Esophagus mucosa (tissue), 1 donor: ENCODE measurements at regions not wholly inside any gene's neighbourhood (a gene's known extent, or its start where the extent isn't known, plus 50 kb on each side); places are given as distances from the start of the nearest gene placed in this dataset.
"Not testable (repeated sequence)": the region's sequence is repeated elsewhere in the genome, so short reads cannot be mapped to it uniquely, and the experiment has no call there.

Experiments used
- ATAC-seq: fragments of 200-7000 bp; cut with Tn5 transposase; one replicate; pipeline ENCODE4 v1.9.1; 2020
- donor health status: DM: yes; HTN: yes; CAD: no.

- no peak for ATAC-seq
These were observed 557.9 kb downstream of the UQCRFS1 start for GRCh38 chr19:28655054-28655453.

DNA sequence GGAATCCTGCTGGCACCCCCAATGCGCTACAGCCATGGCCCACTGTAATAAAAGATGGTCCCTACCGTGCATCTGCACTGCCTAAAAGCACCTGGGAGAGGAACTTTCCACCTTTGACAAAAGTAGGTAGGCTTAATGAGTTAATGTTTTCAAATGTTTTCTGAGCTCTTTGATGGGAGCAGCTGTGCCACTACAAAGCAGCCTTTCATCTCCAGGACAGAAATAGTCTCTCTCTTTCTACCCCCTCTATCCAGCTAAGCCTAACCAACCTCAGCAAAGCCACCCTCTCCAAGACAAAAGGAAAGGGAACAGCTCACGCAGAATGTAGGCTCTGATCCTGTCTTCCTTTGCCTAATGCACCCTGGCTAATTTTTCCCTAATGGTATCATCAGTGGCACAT, 560.2 kb downstream of the UQCRFS1 start:
- ATAC-seq, result no peak

DNA sequence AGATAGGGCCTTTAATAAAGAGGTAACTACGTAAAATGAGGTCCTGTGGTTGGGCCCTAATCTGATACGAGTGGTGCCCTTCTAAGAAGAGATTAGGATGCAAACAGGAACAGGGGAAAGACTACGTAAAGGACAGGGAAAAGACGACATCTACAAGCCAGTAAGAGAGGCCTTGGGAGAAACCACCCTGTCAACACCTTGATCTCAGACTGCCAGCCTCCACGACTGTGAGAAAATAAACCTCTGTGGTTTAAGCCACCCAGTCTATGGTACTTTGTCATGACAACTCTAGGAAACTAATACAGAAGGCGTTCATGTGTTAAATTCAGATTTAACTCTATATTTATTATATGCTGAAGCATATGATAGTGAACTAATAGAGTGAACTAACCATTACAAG, 566.3 kb downstream of the UQCRFS1 start:
- no peak for ATAC-seq

- no peak for ATAC-seq
These were observed 568.7 kb downstream of the UQCRFS1 start for GRCh38 chr19:28644169-28644775.

- ATAC-seq, result no peak
These were observed 569.9 kb downstream of the UQCRFS1 start for GRCh38 chr19:28642787-28643683.

- ATAC-seq, result no peak
These were observed 571.6 kb downstream of the UQCRFS1 start for GRCh38 chr19:28641395-28641794.

DNA sequence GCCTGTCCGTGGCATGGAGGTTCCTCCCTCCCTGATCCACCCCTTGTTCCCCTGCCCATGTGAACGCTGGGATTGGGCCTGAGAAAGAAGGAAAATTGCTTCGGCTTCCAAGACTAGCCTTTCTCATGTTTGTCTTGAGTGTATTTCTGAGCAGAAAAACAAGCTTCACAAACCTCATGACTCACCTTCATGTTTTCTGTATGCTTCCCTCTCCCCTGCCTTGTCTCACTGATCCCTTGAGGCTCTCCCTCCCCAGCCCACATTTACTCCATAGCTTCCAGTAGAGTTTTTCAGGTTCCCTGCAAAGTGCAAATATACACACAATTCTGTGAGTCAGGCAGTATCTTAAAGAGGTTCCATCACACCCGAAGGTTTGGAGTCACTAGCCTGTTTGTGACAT, 572.4 kb downstream of the UQCRFS1 start:
- ATAC-seq, result no peak

GRCh38 chr19:28638445-28638844, 574.5 kb downstream of the UQCRFS1 start:
- ATAC-seq, result no peak

DNA sequence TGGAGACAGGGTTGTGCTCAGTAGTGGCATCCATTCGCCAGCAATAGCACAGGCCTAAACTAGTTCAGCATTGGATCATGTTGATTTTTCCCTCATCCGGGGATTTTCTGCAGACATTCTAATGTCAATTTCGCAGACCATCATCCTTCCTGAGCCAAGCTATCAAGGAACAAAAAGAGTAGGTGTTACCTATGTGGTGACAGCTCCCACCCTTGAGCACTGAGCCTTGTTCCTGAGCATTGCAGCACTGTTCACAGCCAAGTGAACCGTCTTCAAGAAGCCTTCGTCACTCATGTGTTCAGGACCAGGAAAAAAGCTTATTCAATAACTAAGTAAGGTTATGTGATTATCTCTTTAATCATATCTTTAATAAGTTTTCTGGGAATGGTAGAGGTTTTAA, 576.2 kb downstream of the UQCRFS1 start:
- no peak for ATAC-seq

- ATAC-seq, result no peak
These were observed 576.8 kb downstream of the UQCRFS1 start for GRCh38 chr19:28636016-28636629.

DNA sequence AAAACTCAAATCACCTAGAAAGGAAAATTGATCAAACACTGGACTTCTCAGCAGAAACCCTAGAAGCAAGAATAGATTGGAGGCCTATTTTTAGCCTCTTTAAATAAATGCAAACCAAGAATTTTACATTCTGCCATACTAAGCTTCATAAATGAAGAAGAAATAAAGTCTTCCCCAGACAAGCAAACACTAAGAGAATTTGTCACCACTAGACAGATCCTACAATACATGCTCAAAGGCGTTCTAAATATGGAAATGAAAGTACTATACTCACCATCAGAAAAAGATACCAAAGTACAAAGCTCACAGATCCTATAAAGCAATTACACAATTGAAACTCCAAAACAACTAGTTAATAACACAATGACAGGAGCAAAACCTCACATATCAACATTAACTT, 578.1 kb downstream of the UQCRFS1 start:
- ATAC-seq, result no peak

DNA sequence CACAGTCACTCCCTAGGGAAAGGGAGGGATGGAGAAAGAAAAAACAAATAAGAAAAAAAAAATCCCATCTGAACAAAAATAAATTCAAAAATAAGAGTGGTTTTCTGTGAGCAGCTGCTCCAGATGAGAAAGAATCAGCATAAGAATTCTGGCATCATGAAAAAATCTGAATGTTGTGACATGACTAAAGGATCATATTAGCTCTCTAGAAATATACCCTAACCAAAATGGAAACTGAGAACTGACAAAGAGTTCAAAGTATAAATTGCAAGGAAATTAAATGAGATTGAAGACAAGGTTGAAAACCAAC, 579.0 kb downstream of the UQCRFS1 start:
- ATAC-seq, result no peak

DNA sequence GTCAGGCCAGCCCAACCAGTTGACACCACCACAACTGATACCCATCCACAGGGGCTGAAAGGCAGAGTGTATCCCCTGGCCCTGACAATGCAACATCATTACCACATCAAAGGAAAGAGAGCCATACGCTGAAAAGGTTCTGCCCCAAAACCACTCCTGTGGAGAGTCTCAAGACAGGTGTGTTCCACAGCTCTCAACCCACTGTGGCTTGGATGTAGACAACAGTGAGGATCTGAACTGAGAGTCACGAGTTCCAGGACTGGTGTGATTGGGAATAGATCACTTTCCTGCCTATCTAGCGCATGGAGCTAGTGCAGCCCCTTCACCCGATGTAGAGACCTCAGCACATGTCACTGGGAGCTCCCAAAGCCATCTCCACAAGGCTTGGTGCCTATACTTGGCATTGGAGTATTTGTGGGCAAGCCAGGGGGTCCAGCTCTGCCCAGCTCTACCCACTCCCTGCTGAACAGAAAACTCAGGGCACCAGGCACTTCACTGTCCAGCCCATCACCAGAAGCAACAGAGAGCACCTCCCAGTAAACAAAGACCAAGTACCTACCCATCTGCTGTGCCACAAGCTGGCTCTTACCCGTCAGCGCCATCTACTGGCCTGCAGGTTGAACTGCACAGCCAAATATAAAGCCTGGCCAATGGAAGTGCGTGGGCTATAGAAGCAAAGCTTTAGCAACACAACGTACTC, 579.5 kb downstream of the UQCRFS1 start:
- no peak for ATAC-seq

GRCh38 chr19:28632371-28633080, 580.4 kb downstream of the UQCRFS1 start:
- ATAC-seq, result no peak

DNA sequence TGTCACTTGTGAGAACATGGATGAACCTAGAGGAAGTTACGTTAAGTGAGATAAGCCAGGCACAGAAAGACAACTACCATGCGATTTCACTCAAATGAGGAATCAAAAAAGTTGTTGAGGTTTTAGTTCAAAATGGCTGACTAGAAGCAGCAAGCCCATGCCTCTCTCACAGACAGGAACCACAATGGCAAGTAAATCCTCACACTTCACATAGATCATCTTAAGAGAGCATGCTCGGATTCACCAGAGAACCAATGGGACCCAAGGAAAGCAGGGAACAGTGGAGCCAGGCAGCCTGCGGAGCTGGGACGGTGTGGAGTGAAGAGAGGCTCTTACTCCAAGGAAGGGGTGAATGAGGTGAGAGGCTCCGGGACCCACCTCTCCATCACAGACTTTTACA, 581.0 kb downstream of the UQCRFS1 start:
- ATAC-seq, result no peak

DNA sequence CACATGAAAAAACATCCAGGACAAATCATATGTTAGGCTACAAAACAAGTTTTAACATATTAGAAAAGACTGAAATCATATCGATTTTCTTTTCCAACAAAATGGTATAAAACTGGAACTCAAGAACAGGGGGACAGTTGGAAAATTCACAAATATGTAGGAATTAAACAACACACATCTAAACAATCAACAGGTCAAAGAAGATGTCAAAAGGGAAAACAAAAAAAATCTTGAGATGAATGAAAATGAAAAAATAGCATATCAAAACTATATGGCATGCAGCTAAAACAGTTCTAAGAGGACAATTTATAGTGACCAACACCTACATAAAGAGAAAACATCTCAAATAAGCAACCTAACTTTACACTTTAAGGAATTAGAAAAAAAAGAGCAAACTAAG, 585.3 kb downstream of the UQCRFS1 start:
- no peak for ATAC-seq

GRCh38 chr19:28626407-28626806, 586.5 kb downstream of the UQCRFS1 start:
- not testable (repeated sequence) for ATAC-seq

DNA sequence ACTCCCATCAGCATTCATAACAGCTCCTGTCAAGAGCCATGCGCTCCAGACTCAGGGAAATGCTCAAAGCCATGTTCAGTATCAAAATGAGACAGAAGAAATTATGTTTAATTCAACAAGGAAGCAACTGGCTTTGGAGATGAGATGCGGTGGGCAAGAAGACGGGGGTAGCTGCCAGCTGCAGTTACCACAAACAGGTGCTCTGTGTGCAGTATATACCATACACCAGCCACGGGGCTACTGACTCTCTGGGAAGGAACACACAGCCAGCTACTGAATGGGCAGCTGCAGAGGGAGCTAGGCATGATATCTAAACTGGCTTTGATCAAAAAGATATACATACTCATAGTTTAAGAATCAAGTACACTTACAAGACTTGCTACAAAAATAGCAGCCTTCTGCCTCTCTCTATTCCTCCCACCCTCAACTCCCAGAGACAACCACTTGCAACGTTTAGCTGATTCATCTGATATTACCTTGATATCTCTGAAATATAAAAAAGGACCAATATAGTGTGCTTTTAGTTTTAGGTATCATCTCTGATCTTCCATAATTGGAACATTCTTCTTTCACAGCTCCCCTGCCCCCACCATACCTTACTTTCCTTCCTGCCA, 593.0 kb downstream of the UQCRFS1 start:
- ATAC-seq, result no peak

DNA sequence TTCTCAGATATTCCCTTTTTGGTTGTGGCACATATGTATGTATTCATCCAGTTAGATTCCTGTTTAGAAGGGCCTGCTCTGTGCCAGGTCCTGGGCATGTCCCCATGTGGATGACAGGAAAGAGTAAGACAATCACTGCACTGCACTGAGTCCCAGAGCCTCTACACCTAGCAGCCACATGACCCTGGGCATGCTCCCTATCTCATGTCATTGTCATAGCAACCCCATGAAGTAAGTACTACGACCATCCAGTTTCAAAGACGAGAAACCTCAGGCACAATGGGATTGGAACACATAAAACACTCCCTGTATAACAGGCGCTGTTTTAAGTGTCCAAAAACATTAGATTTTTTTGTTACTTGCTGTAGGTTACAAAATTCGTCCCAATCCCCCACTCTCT, 594.4 kb downstream of the UQCRFS1 start:
- ATAC-seq, result no peak

DNA sequence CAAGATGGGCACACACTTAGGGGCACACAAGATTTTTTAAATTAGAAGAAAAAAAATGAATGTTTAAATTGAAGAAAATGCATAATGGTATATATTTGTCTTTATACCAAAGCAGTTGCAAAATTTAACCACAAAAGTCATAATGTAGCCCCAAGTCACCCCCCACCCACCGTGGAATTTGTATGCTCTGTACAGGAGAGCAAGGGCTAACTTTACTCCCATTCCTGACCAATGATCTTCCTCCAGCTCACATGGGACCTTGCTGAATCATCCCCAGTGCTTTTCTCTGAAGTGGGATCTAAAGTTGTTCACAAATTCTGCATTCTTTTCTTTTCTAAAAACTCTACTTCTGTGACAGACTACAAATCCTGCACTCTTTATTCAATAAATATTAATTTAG, 597.0 kb downstream of the UQCRFS1 start:
- no peak for ATAC-seq

GRCh38 chr19:28615546-28615916, 597.4 kb downstream of the UQCRFS1 start:
- no peak for ATAC-seq
